PC-3 (cell line): ENCODE measurements at regions not wholly inside any gene's neighbourhood (a gene's known extent, or its start where the extent isn't known, plus 50 kb on each side); places are given as distances from the start of the nearest gene placed in this dataset.

Source experiments
- CTCF ChIP-seq: fragments of 300-600 bp; sonication (generic); conservative IDR thresholded peaks from 2 replicates; pipeline ENCODE4 v1.5.1; 2017; ENCODE audit warnings: antibody characterized with exemption, low read depth, mild to moderate bottlenecking, low read length
- EZH2 ChIP-seq: fragments of 300-600 bp; sonication (generic); IDR thresholded peaks from one replicate; pipeline ENCODE4 v1.6.1; 2017; ENCODE audit warnings: antibody characterized with exemption, mild to moderate bottlenecking, low read length; ENCODE audit not compliant: unreplicated experiment

GRCh38 chr1:188140958-188141357 is 1312.2 kb downstream of the PLA2G4A start:
- TF ChIP-seq CTCF (no peak), EZH2 (no peak)
